GM12873 (cell line): ENCODE measurements at regions not wholly inside any gene's neighbourhood (a gene's known extent, or its start where the extent isn't known, plus 50 kb on each side); places are given as distances from the start of the nearest gene placed in this dataset.

Source experiments
- TF ChIP-seq, protein P1 (sequence below): IDR thresholded peaks from 2 replicates; pipeline ENCODE4 v1.5.1; 2012; ENCODE audit warnings: low read depth, mild to moderate bottlenecking, moderate library complexity, low read length, control low read depth; ENCODE audit not compliant: insufficient read depth; ENCODE audit errors: missing control alignments

GRCh38 chr9:135309763-135310125 lies 169.8 kb upstream of the PPP1R26 start:
- TF ChIP-seq, protein P1, sequence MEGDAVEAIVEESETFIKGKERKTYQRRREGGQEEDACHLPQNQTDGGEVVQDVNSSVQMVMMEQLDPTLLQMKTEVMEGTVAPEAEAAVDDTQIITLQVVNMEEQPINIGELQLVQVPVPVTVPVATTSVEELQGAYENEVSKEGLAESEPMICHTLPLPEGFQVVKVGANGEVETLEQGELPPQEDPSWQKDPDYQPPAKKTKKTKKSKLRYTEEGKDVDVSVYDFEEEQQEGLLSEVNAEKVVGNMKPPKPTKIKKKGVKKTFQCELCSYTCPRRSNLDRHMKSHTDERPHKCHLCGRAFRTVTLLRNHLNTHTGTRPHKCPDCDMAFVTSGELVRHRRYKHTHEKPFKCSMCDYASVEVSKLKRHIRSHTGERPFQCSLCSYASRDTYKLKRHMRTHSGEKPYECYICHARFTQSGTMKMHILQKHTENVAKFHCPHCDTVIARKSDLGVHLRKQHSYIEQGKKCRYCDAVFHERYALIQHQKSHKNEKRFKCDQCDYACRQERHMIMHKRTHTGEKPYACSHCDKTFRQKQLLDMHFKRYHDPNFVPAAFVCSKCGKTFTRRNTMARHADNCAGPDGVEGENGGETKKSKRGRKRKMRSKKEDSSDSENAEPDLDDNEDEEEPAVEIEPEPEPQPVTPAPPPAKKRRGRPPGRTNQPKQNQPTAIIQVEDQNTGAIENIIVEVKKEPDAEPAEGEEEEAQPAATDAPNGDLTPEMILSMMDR: no peak

DNA sequence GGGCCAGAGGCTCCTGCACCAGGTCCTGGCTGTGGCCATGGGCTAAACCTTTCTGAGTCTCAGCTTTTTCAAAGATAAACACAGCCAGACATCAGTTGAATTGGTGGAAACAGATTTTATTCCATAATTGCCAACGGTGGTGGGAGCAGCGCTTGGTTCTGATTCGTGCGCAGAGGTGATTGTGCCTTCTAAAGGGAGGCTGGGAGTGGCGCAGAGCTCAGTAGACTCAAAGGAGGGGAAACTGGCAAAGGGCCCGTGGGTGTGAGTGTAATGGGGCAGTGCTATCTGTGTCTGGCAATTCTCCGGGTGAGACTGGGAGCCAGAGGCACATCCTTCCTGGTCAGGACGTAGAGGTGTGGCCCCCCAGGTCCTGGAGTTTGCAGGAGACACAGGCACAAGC lies 169.4 kb upstream of the PPP1R26 start:
- TF ChIP-seq, protein P1: no peak

GRCh38 chr9:135315572-135315971 lies 164.0 kb upstream of the PPP1R26 start:
- TF ChIP-seq, protein P1: no peak

DNA sequence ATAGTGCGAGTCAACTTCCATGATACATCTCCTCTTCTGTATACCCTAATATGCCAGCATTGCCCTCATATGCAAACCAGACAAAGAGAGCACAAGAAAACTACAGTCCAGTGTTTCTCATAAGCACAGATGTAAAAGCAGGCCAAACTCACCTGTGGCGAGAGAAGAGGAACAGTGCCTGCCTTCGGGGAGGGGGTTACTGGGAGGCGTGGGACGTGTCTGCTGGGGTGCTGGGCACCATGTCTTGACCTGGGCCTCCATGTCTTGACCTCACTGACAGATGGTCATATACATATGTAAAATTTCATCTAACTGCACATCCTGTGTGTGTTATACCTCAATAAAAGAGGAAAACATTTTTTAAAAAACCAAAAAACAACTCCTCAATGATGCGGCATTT lies 159.3 kb upstream of the PPP1R26 start:
- TF ChIP-seq, protein P1: no peak

- TF ChIP-seq, protein P1: no peak
These were observed 158.6 kb upstream of the PPP1R26 start for GRCh38 chr9:135320943-135321342.

- TF ChIP-seq, protein P1: no peak
These were observed 158.0 kb upstream of the PPP1R26 start for GRCh38 chr9:135321580-135321979.

- TF ChIP-seq, protein P1: no peak
These were observed 155.3 kb upstream of the PPP1R26 start for GRCh38 chr9:135324329-135324728.
